KMS-11 (cell line): ENCODE measurements at regions not wholly inside any gene's neighbourhood (a gene's known extent, or its start where the extent isn't known, plus 50 kb on each side); places are given as distances from the start of the nearest gene placed in this dataset.
"Not testable (repeated sequence)": the region's sequence is repeated elsewhere in the genome, so short reads cannot be mapped to it uniquely, and the experiment has no call there.

Experiments used
- H2AFZ ChIP-seq: fragments of 200-600 bp; sonication (generic); 2 replicates; pipeline ENCODE4 v1.6.1; 2016; ENCODE audit warnings: antibody characterized with exemption, mixed run types, low read depth
- H3K27ac ChIP-seq: fragments of 200-600 bp; sonication (generic); 2 replicates; pipeline ENCODE4 v1.6.1; 2016; ENCODE audit warnings: mild to moderate bottlenecking, mixed run types
- H3K27me3 ChIP-seq: fragments of 200-600 bp; sonication (generic); 2 replicates; pipeline ENCODE4 v1.6.1; 2017; ENCODE audit warnings: mild to moderate bottlenecking, low read depth, mixed run types, moderate library complexity; ENCODE audit not compliant: insufficient read depth
- H3K36me3 ChIP-seq: fragments of 200-600 bp; sonication (generic); 2 replicates; pipeline ENCODE4 v1.6.1; 2017; ENCODE audit warnings: mild to moderate bottlenecking, mixed run types; ENCODE audit not compliant: insufficient read depth
- H3K4me1 ChIP-seq: fragments of 200-600 bp; sonication (generic); 2 replicates; pipeline ENCODE4 v1.6.1; 2016; ENCODE audit warnings: mild to moderate bottlenecking, low read depth, mixed run types; ENCODE audit not compliant: poor library complexity, severe bottlenecking
- H3K4me2 ChIP-seq: fragments of 200-600 bp; sonication (generic); 2 replicates; pipeline ENCODE4 v1.7.0; 2016; ENCODE audit warnings: mild to moderate bottlenecking, mixed run types
- H3K4me3 ChIP-seq: fragments of 200-600 bp; sonication (generic); IDR thresholded peaks from 2 replicates; pipeline ENCODE4 v1.6.1; 2017; ENCODE audit warnings: low read depth, low read length, mixed read lengths; ENCODE audit not compliant: insufficient read depth
- H3K79me2 ChIP-seq: fragments of 200-600 bp; sonication (generic); 2 replicates; pipeline ENCODE4 v1.6.1; 2016; ENCODE audit warnings: low read depth, mixed run types; ENCODE audit not compliant: insufficient read depth
- H3K9ac ChIP-seq: fragments of 200-600 bp; sonication (generic); 2 replicates; pipeline ENCODE4 v1.6.1; 2016; ENCODE audit warnings: mild to moderate bottlenecking, mixed run types
- H4K20me1 ChIP-seq: fragments of 200-600 bp; sonication (generic); 2 replicates; pipeline ENCODE4 v1.6.1; 2016; ENCODE audit warnings: mild to moderate bottlenecking, mixed run types; ENCODE audit not compliant: insufficient read depth

DNA sequence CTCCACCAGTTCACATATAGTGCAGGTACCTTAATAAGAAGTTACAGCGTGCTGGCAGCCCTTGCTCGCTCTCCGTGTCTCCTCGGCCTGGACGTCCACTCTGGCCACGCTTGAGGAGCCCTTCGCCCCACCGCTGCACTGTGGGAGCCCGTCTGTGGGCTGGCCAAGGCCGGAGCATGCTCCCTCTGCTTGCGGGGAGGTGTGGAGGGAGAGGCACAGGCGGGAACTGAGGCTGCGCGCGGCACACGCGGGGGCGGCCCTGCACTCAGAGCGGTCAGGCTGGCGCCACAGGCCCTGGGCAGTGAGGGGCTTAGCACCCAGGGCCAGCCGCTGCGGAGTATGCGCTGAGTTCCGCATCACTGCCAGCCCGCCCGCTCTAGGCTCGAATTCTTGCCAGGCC, 1988.6 kb downstream of the FOXD4L5 start:
- H3K27me3 ChIP-seq, H3K36me3 ChIP-seq, H3K9ac ChIP-seq, H4K20me1 ChIP-seq, H3K4me2 ChIP-seq, H3K4me1 ChIP-seq, H3K79me2 ChIP-seq, H3K27ac ChIP-seq, H2AFZ ChIP-seq, H3K4me3 ChIP-seq: not testable (repeated sequence)

GRCh38 chr9:63289971-63290370, 1995.0 kb downstream of the FOXD4L5 start:
- H3K79me2 ChIP-seq, H2AFZ ChIP-seq, H4K20me1 ChIP-seq, H3K4me1 ChIP-seq, H3K4me2 ChIP-seq, H3K36me3 ChIP-seq, H3K4me3 ChIP-seq, H3K9ac ChIP-seq, H3K27me3 ChIP-seq, H3K27ac ChIP-seq: not testable (repeated sequence)
